Left ventricle myocardium inferior (tissue), 1 donor: ENCODE measurements at regions not wholly inside any gene's neighbourhood (a gene's known extent, or its start where the extent isn't known, plus 50 kb on each side); places are given as distances from the start of the nearest gene placed in this dataset.
A peak's percentile ranks its signal among the peaks of the same experiment; 100 is the strongest.

Experiments
- DNase-seq: peaks from one replicate; pipeline ENCODE4 v3.0.0-alpha.2; 2020
- H3K27ac ChIP-seq: fragments of 200-600 bp; replicated peaks from 2 replicates; pipeline ENCODE4 v1.8.0; 2021
- H3K27me3 ChIP-seq: fragments of 200-600 bp; 2 replicates; pipeline ENCODE4 v1.8.0; 2021; ENCODE audit warnings: low read depth
- H3K36me3 ChIP-seq: fragments of 200-600 bp; 2 replicates; pipeline ENCODE4 v1.8.0; 2021
- H3K4me1 ChIP-seq: fragments of 200-600 bp; 2 replicates; pipeline ENCODE4 v1.8.0; 2021
- H3K4me3 ChIP-seq: fragments of 200-600 bp; 2 replicates; pipeline ENCODE4 v1.8.0; 2021; ENCODE audit warnings: mild to moderate bottlenecking, moderate library complexity
- H3K9me3 ChIP-seq: fragments of 200-600 bp; replicated peaks from 2 replicates; pipeline ENCODE4 v1.8.0; 2021
- intact Hi-C: fragments of 100-400 bp; cut with micrococcal nuclease; formaldehyde crosslinking; loops from one replicate; pipeline ENCODE4 v1.11.0; 2022
- TF ChIP-seq, protein P1 (sequence below): fragments of 200-600 bp; IDR thresholded peaks from 2 replicates; pipeline ENCODE4 v1.8.0; 2021; ENCODE audit warnings: antibody characterized with exemption, mild to moderate bottlenecking, borderline replicate concordance
- donor health status: DM: no; HTN: yes; CAD: no; lungs with severe emphysema.

DNA sequence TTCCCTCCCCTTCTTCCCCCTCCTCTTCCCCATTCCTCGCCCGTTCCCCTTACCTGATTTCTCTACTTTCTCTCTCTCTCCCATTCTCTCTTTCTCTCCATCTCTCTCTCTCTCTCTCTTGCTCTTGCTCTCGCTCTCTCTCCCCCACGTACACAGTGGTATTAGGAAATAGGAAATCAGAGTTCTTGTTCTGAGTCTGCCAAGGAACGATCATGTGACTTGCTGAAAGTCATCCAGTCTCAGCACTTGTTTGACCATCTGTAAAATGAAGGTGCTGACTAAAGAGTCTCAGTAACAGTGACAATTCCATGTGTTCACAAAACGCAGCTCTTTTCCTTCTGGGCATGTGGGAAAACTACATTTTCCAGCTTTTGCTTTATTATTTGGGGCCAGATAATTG, 445.0 kb upstream of the TGFBR2 start:
- peaks cover 31% of the 10 kb centered on the region for H3K4me1 ChIP-seq
- no peaks in the 10 kb centered on the region for H3K27me3 ChIP-seq
- intact Hi-C loops = no loop called here
- H3K9me3 ChIP-seq = peaks cover 11% of the 10 kb centered on the region
- TF ChIP-seq, protein P1, sequence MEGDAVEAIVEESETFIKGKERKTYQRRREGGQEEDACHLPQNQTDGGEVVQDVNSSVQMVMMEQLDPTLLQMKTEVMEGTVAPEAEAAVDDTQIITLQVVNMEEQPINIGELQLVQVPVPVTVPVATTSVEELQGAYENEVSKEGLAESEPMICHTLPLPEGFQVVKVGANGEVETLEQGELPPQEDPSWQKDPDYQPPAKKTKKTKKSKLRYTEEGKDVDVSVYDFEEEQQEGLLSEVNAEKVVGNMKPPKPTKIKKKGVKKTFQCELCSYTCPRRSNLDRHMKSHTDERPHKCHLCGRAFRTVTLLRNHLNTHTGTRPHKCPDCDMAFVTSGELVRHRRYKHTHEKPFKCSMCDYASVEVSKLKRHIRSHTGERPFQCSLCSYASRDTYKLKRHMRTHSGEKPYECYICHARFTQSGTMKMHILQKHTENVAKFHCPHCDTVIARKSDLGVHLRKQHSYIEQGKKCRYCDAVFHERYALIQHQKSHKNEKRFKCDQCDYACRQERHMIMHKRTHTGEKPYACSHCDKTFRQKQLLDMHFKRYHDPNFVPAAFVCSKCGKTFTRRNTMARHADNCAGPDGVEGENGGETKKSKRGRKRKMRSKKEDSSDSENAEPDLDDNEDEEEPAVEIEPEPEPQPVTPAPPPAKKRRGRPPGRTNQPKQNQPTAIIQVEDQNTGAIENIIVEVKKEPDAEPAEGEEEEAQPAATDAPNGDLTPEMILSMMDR = no peak
- no peak for DNase-seq
- H3K36me3 ChIP-seq = no peaks in the 10 kb centered on the region
- H3K27ac ChIP-seq = peak overlapping the region; percentile 57
- peak overlapping the region; percentile 14 for H3K4me3 ChIP-seq

DNA sequence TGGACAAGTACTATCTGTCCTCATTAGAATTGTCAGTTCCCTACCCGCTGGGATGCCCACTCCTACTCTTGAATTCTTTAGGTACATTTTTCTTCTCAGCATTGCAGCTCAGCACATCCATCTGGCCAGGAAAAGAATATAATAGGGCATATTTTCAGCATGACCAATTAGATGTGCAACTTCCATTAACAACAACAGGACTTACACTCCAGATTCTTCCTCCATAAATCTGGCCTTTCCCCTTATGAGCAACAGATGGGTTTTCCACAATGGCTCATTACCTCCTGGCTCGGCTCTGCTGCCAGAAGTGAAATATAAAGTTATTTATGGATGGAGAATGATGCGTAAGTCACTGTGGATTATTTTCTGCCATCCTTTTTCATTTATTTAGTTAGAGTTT, 443.8 kb upstream of the TGFBR2 start:
- no peak for DNase-seq
- H3K27ac ChIP-seq = no peak overlapping the region
- intact Hi-C loops = no loop called here
- no peaks in the 10 kb centered on the region for H3K27me3 ChIP-seq
- H3K4me1 ChIP-seq = peaks cover 19% of the 10 kb centered on the region
- H3K4me3 ChIP-seq = no peak overlapping the region
- H3K9me3 ChIP-seq = peaks cover 12% of the 10 kb centered on the region
- H3K36me3 ChIP-seq = no peaks in the 10 kb centered on the region
- TF ChIP-seq, protein P1 = no peak

DNA sequence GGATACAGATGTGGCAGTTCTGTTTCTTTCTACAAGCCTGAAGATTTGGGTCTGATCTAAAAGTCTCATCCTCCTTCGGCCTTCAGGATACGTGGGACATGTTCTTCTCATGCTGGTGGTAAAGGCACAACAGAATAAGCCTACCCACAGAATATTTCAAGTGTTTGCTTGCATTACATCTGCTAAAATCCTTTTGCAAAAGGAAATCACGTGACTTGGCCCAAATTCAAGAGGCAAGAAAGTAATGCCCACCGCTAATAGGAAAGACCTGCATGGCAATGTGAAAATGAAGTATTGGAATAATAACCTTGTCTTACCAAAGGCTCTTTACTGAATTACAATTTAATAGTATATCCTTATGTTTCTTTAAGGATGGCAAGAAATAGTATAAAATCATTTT, 439.9 kb upstream of the TGFBR2 start:
- Histone ChIP-seq H3K4me3 (no peak overlapping the region), H3K4me1 (peaks cover 5% of the 10 kb centered on the region), H3K9me3 (peaks cover 12% of the 10 kb centered on the region), H3K36me3 (no peaks in the 10 kb centered on the region), H3K27me3 (no peaks in the 10 kb centered on the region), H3K27ac (no peak overlapping the region)
- intact Hi-C loops = no loop called here
- no peak for DNase-seq
- TF ChIP-seq, protein P1 = no peak

DNA sequence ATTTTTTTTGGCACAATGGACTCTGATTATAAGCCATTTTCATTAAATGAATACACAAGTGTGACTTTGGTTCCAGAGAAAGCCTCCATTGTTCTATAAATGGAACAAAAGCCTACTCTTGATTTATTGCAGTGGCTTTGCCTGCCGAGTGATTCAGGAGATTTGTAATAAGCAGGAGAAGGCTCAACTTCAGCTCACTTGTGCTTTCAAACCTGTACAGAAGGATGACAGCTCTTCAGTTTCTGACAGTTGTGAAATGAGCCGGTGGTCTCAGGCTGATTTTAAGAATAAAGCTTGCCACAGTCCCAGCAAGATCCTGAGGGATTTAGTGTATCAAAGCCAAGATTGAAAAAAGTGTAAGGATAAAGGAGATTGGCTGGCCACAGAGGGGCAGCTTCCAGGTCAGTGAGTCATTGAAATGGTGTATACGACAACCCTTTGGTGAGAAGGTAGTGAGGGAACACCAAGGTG, 438.8 kb upstream of the TGFBR2 start:
- H3K9me3 ChIP-seq = peaks cover 12% of the 10 kb centered on the region
- no peaks in the 10 kb centered on the region for H3K27me3 ChIP-seq
- TF ChIP-seq, protein P1 = no peak
- H3K4me3 ChIP-seq = no peak overlapping the region
- no peaks in the 10 kb centered on the region for H3K4me1 ChIP-seq
- intact Hi-C loops = no loop called here
- H3K36me3 ChIP-seq = no peaks in the 10 kb centered on the region
- DNase-seq = no peak
- peak overlapping the region; percentile 37 for H3K27ac ChIP-seq

DNA sequence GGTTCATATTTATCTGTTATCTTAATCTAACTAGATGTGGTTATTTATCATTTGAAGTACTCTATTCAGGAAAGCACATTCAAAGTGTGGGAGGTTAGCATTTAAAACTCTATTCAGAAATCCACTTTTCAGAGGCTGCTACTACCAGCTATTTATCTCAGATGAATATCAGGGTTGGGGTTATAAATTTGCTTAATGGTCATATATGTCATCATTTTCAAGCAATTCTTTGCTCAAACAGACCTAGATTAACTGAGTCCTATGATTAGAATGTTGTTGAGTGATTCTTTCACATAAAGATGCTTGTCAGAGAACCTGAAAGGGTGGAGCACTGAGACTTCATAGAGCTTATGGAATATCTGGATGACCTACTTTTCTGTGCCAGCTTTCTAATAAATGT, 436.9 kb upstream of the TGFBR2 start:
- Histone ChIP-seq H3K4me1 (peaks cover 5% of the 10 kb centered on the region), H3K36me3 (no peaks in the 10 kb centered on the region), H3K9me3 (peaks cover 12% of the 10 kb centered on the region), H3K27me3 (no peaks in the 10 kb centered on the region), H3K4me3 (no peak overlapping the region), H3K27ac (no peak overlapping the region)
- TF ChIP-seq, protein P1 = no peak
- intact Hi-C loops = no loop called here
- DNase-seq = no peak
